ENCODE measurements at regions not wholly inside any gene's neighbourhood (a gene's known extent, or its start where the extent isn't known, plus 50 kb on each side); places are given as distances from the start of the nearest gene placed in this dataset.

GRCh38 chr20:52817981-52818380 lies 154.2 kb upstream of the TSHZ2 start:
- TF ChIP-seq CTCF (IDR thresholded peaks at IDR 0.05) (no peak), POLR2AphosphoS5 (IDR thresholded peaks at IDR 0.05) (no peak)

All from prostate gland (tissue), 2 donors.